ENCODE measurements at regions not wholly inside any gene's neighbourhood (a gene's known extent, or its start where the extent isn't known, plus 50 kb on each side); places are given as distances from the start of the nearest gene placed in this dataset.

- no peak overlapping the region for H3K4me3 ChIP-seq
- intact Hi-C loops (cut with DNase I; ENCODE audit: low total_unique reads), result no loop called here
- WGBS, 5 donors, result 60 to 82% (median 65%) methylated on average over 4 of the region's 4 CpGs
- H3K4me1 ChIP-seq, result no peaks in the 10 kb centered on the region
- TF ChIP-seq, protein P1, sequence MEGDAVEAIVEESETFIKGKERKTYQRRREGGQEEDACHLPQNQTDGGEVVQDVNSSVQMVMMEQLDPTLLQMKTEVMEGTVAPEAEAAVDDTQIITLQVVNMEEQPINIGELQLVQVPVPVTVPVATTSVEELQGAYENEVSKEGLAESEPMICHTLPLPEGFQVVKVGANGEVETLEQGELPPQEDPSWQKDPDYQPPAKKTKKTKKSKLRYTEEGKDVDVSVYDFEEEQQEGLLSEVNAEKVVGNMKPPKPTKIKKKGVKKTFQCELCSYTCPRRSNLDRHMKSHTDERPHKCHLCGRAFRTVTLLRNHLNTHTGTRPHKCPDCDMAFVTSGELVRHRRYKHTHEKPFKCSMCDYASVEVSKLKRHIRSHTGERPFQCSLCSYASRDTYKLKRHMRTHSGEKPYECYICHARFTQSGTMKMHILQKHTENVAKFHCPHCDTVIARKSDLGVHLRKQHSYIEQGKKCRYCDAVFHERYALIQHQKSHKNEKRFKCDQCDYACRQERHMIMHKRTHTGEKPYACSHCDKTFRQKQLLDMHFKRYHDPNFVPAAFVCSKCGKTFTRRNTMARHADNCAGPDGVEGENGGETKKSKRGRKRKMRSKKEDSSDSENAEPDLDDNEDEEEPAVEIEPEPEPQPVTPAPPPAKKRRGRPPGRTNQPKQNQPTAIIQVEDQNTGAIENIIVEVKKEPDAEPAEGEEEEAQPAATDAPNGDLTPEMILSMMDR (IDR thresholded peaks at IDR 0.05 in 8 of 11, conservative IDR thresholded peaks at IDR 0.05 in 3 of 11), result no peak
- TF ChIP-seq POLR2A (IDR thresholded peaks at IDR 0.05) (no peak), POLR2AphosphoS5 (IDR thresholded peaks at IDR 0.05) (no peak)
- H3K27me3 ChIP-seq (replicated peaks in 1 of 7), result no peaks in the 10 kb centered on the region
- H3K27ac ChIP-seq, result no peak overlapping the region
- no peak for DNase-seq
- H3K36me3 ChIP-seq, result no peaks in the 10 kb centered on the region
- H3K9me3 ChIP-seq, result no peaks in the 10 kb centered on the region
These were observed 66.6 kb upstream of the FAR2 start for GRCh38 chr12:29082522-29082921.

DNA sequence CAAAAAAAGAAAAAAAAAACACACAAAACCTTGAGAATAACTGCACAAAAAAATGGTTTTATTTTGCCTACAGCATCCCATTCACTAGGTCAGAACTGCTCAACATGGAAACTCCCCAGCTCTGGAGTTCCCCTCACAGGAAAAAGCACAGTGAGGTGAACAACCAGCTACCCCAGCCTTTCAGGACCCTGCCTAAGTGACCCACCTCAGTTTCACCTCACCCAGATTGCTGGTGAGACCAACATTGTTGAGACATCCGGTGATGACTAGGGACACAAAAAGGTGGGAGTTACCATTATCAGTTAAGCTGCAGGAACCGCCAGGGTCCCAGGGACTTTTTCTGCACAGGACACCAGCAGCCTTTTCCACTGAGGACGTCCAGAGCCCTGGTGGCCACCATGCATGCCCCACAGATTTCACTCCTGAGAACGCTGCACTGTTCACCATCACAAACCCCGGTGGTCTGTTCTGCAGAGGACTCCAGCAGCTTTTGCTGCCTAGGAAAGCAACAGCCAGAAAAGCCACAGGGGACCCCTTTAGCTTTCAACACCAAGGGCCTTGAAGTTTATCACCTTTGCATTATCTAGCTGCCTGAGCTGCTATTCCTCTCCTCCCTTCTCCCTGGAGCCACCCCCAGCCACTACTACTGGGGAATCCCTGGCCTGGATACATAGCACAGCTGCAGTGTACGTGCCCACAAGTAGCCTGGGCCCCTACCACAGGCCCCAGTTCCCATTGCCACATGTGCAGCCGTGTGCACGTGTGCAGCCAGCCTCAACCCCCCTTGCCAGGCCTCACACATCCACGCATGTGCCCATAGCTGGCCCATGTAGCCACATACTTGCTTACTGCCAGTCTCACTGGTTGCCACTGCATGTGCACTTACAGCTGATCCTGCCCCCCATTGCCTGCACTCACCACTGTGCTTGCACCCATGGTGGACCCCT is 62.5 kb upstream of the FAR2 start:
- no peak for DNase-seq
- Histone ChIP-seq H3K4me3 (no peak overlapping the region), H3K9me3 (peaks cover 0 to 7% (median 0%) of the 10 kb centered on the region in 8 donors), H3K27me3 (replicated peaks in 1 of 7) (no peaks in the 10 kb centered on the region), H3K27ac (no peak overlapping the region), H3K4me1 (no peaks in the 10 kb centered on the region), H3K36me3 (no peaks in the 10 kb centered on the region)
- WGBS, 5 donors, result 58 to 77% (median 68%) methylated on average over 5 to 9 of the region's 9 CpGs
- intact Hi-C loops (cut with DNase I; ENCODE audit: low total_unique reads), result loop anchor here (5.0 kb wide), 1 partner anchor 231 kb away; no protein-coding TSS in a partner anchor
- no peak for TF ChIP-seq POLR2A (IDR thresholded peaks at IDR 0.05)
- TF ChIP-seq, protein P1 (IDR thresholded peaks at IDR 0.05 in 8 of 11, conservative IDR thresholded peaks at IDR 0.05 in 3 of 11), result no peak
- no peak for TF ChIP-seq POLR2AphosphoS5 (IDR thresholded peaks at IDR 0.05)

DNA sequence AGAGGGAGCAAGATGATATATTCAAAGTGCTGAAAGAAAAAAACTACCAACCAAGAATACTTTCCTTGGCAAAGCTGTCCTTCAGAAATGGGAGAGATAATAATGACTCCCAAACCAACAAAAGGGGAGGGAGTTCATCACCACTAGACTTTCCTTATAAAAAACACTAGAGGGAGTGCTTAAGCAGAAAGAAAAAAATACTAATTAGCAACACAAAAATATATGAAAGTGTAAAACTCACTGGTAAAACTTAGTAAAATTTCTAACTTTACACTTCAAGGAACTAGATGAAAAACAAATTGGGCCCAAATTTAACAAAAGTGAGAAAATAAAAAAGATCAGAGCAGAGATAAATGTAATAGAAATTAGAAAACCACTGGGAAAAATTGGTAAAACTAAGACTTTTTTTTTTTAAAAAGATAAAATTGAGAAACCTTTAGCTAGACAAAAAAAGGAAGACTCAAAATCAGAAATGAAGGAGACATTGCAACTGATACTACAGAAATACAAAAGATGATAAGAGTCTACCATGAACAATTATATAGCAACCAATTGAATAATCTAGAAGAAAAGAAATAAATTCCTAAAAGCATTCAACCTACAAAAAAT is 60.4 kb upstream of the FAR2 start:
- Histone ChIP-seq H3K27me3 (replicated peaks in 1 of 7) (no peaks in the 10 kb centered on the region), H3K36me3 (no peaks in the 10 kb centered on the region), H3K27ac (no peak overlapping the region), H3K4me1 (no peaks in the 10 kb centered on the region), H3K9me3 (peaks cover 0 to 15% (median 9%) of the 10 kb centered on the region in 8 donors), H3K4me3 (no peak overlapping the region)
- DNase-seq, result no peak
- TF ChIP-seq POLR2AphosphoS5 (IDR thresholded peaks at IDR 0.05) (no peak), POLR2A (IDR thresholded peaks at IDR 0.05) (no peak)
- TF ChIP-seq, protein P1 (IDR thresholded peaks at IDR 0.05 in 8 of 11, conservative IDR thresholded peaks at IDR 0.05 in 3 of 11), result peak in 9 of 11 experiments; percentile 11 to 63 (median 36)
- intact Hi-C loops (cut with DNase I; ENCODE audit: low total_unique reads), result loop anchor here (5.0 kb wide), 1 partner anchor 229 kb away; no protein-coding TSS in a partner anchor

Small RNA genes lying in the stretch of these regions (small RNA-seq; reads per million reads assigned to genes)
- gene AC024255.1, result 0 reads per million in 4 donors

Data from spleen (tissue), 11 donors.